T-cell (primary cell): ENCODE measurements at regions not wholly inside any gene's neighbourhood (a gene's known extent, or its start where the extent isn't known, plus 50 kb on each side); places are given as distances from the start of the nearest gene placed in this dataset.

Source experiments
- ATAC-seq, 4 experiments: fragments of 200-7000 bp in 3 of 4; fragments of 150-1000 bp in 1 of 4; cut with Tn5 transposase; replicated peaks in 1 of 4; 1 replicate in 3 of 4; 2 replicates in 1 of 4; pipeline ENCODE4 v1.10.0; 2021; ENCODE audit warnings: moderate library complexity in 3 of 4, mild to moderate bottlenecking in 2 of 4, moderate number of reproducible peaks in 1 of 4
- CTCF ChIA-PET, 2 donors: fragments of 300-600 bp; sonication (Branson Sonifier 250); formaldehyde crosslinking; loops; one replicate each; lab custom pipeline; 2022; ENCODE audit warnings: antibody characterized with exemption in 2 of 2; lab: Charles Lee
- POLR2A ChIA-PET, 2 donors: fragments of 300-600 bp; sonication (Branson Sonifier 250); formaldehyde crosslinking; loops; one replicate each; lab custom pipeline; 2022; ENCODE audit warnings: antibody characterized with exemption in 2 of 2; lab: Charles Lee
- DNase-seq, 35 experiments: peaks; one replicate each; pipeline versions ENCODE4 v3.0.0 to v3.0.0-alpha.2; 2013 to 2023
- H3K27ac ChIP-seq: one replicate; pipeline ENCODE4 v1.5.1; 2013; ENCODE audit warnings: low read length
- H3K27me3 ChIP-seq, 2 experiments: replicated peaks in 1 of 2; 1 replicate in 1 of 2; 2 replicates in 1 of 2; pipeline versions ENCODE4 v1.6.1 to v1.7.0; 2013; ENCODE audit warnings: low read length in 1 of 2, mixed read lengths in 1 of 2; ENCODE audit not compliant: control insufficient read depth in 2 of 2, insufficient read depth in 2 of 2; ENCODE audit errors: extremely low read depth in 1 of 2
- H3K36me3 ChIP-seq, 2 donors: 1 replicate in 1 of 2; 2 replicates in 1 of 2; pipeline versions ENCODE4 v1.6.1 to v1.7.0; 2013; ENCODE audit warnings: low read length in 1 of 2; ENCODE audit not compliant: control insufficient read depth in 2 of 2, insufficient read depth in 1 of 2; ENCODE audit errors: extremely low read depth in 1 of 2
- H3K4me1 ChIP-seq, 2 experiments: 1 replicate in 1 of 2; 2 replicates in 1 of 2; pipeline versions ENCODE4 v1.6.1 to v1.7.0; 2013; ENCODE audit warnings: low read length in 2 of 2, mixed read lengths in 1 of 2; ENCODE audit not compliant: insufficient read depth in 2 of 2, control insufficient read depth in 1 of 2; ENCODE audit errors: extremely low read depth in 1 of 2
- H3K4me3 ChIP-seq, 2 donors: 1 replicate in 1 of 2; 2 replicates in 1 of 2; pipeline versions ENCODE4 v1.5.1 to v1.7.0; 2013; ENCODE audit warnings: mild to moderate bottlenecking in 2 of 2, low read length in 1 of 2, moderate library complexity in 1 of 2; ENCODE audit not compliant: control insufficient read depth in 1 of 2; ENCODE audit errors: extremely low read depth in 1 of 2
- H3K9me3 ChIP-seq: 2 replicates; pipeline ENCODE4 v1.7.0; 2013
- H3K27ac Mint-ChIP-seq, 2 donors: one replicate each; pipeline ENCODE4 v1.8.0; 2020 to 2021; ENCODE audit warnings: mild to moderate bottlenecking in 2 of 2, mixed read lengths in 2 of 2
- H3K27me3 Mint-ChIP-seq, 2 donors: one replicate each; pipeline ENCODE4 v1.8.0; 2021 to 2022; ENCODE audit warnings: mixed read lengths in 2 of 2
- H3K36me3 Mint-ChIP-seq: one replicate; pipeline ENCODE4 v1.8.0; 2021; ENCODE audit warnings: mixed read lengths
- H3K4me1 Mint-ChIP-seq, 3 donors: one replicate each; pipeline ENCODE4 v1.8.0; 2020 to 2022; ENCODE audit warnings: mixed read lengths in 3 of 3, mild to moderate bottlenecking in 1 of 3
- H3K4me3 Mint-ChIP-seq, 3 donors: one replicate each; pipeline ENCODE4 v1.8.0; 2020 to 2022; ENCODE audit warnings: mild to moderate bottlenecking in 3 of 3, mixed read lengths in 3 of 3, moderate library complexity in 3 of 3
- H3K9me3 Mint-ChIP-seq, 3 donors: one replicate each; pipeline ENCODE4 v1.8.0; 2020 to 2022; ENCODE audit warnings: mixed read lengths in 3 of 3
- WGBS: methylation state at CpG from one replicate; pipeline ENCODE4 v1.1.5; 2013; ENCODE audit warnings: missing lambda C conversion rate; ENCODE audit not compliant: insufficient coverage; 5-methylcytosine and 5-hydroxymethylcytosine counted together

DNA sequence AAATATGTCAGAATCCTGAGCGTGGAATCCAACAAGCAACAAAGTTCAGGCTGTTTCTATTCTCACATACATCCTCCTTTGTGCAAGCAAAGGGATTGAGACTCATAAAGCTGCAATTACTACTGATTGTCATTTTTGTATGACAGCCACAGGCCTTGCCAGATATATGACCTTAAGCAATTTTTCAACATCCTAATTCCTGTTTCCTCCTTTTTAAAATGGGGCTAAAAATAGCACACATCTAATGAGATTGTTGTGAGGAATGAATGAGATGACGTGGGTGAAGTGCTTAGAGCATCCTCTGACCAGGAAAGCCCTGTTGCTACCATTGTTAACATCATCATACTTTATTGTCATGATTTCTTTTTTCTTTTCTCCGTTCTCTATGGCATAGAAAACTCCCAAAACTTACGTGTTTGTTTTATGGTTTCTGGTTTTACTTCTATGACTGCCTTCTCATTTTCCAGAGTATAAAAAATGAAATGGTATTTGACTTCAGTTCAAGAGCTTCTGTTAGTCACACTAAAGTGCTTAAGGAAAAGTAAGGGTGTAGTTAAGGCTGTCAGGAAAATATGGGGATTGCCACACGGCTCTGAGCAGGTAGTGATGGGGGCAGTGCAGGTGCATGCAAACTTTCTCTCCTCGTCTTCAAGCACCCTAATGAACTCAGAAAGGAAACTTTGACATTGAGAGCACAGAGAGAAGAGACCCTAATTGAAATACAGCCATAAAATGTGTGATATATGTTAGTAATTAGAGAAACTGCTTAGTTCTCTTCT is 590.6 kb upstream of the NETO1 start:
- H3K4me3 ChIP-seq: no peak overlapping the region
- H3K36me3 Mint-ChIP-seq: no peaks in the 10 kb centered on the region
- H3K27me3 ChIP-seq: no peaks in the 10 kb centered on the region
- H3K4me1 ChIP-seq: no peaks in the 10 kb centered on the region
- no peak for ATAC-seq
- no peaks in the 10 kb centered on the region for H3K9me3 ChIP-seq
- H3K27ac ChIP-seq: no peak overlapping the region
- H3K4me3 Mint-ChIP-seq: no peak overlapping the region
- no peaks in the 10 kb centered on the region for H3K27me3 Mint-ChIP-seq
- CTCF ChIA-PET: no interaction called here
- no peaks in the 10 kb centered on the region for H3K36me3 ChIP-seq
- no peak overlapping the region for H3K27ac Mint-ChIP-seq
- H3K4me1 Mint-ChIP-seq: no peaks in the 10 kb centered on the region
- H3K9me3 Mint-ChIP-seq: peaks cover 0 to 14% (median 2%) of the 10 kb centered on the region in 3 donors
- no peak for DNase-seq
- POLR2A ChIA-PET: no interaction called here
- 50% methylated on average over 1 of the region's 6 CpGs for WGBS

DNA sequence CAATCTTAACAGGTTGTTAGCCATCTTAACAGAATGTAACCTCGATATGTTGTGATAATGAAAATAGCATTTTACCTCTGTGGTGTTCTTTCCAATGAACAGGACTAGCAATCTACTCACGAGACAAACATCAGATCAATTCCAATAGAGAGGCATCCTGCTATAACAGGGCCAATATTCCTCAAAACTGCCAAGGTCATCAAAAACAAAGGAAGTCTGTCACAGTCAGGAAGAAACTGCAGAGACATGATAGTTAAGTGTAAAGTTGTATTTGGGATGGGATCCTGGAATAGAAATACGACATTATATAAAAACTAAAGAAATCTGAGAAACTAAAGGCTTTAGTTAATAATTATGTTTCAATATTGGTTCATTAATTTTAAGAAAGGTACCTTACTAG is 588.9 kb upstream of the NETO1 start:
- WGBS: no CpG with 5 or more reads among the region's 3 CpGs
- H3K4me1 ChIP-seq: no peaks in the 10 kb centered on the region
- no peak overlapping the region for H3K4me3 ChIP-seq
- Mint-ChIP-seq H3K9me3 (peaks cover 0 to 18% (median 2%) of the 10 kb centered on the region in 3 donors), H3K27me3 (no peaks in the 10 kb centered on the region), H3K36me3 (no peaks in the 10 kb centered on the region), H3K4me1 (no peaks in the 10 kb centered on the region), H3K27ac (no peak overlapping the region), H3K4me3 (no peak overlapping the region)
- ATAC-seq: no peak
- H3K27me3 ChIP-seq: no peaks in the 10 kb centered on the region
- CTCF ChIA-PET: no interaction called here
- no peak for DNase-seq
- H3K36me3 ChIP-seq: no peaks in the 10 kb centered on the region
- POLR2A ChIA-PET: no interaction called here
- no peaks in the 10 kb centered on the region for H3K9me3 ChIP-seq
- H3K27ac ChIP-seq: no peak overlapping the region

DNA sequence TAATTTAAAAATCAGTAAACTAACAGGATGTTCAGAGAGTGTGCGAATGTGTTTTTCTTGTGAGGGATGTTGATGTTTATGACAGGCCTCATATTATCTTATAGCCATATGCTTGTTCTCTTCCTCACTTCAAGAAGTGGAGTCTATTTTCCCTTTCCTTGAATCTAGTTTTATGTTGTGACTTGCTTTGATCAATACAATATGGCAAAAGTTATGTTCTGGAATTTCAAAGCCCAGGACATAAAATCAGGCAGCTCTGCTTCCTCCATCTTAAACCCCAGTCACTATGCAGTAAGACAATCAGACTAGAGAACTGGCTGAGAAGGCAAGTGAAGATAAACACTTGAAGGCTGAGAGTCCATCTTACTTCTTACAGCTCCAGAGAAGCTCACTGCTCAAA is 585.1 kb upstream of the NETO1 start:
- WGBS: no CpG with 5 or more reads among the region's 1 CpG
- Mint-ChIP-seq H3K36me3 (no peaks in the 10 kb centered on the region), H3K4me1 (no peaks in the 10 kb centered on the region), H3K9me3 (peaks cover 6 to 17% (median 8%) of the 10 kb centered on the region in 3 donors), H3K4me3 (no peak overlapping the region), H3K27ac (no peak overlapping the region), H3K27me3 (no peaks in the 10 kb centered on the region)
- CTCF ChIA-PET: no interaction called here
- Histone ChIP-seq H3K27ac (no peak overlapping the region), H3K27me3 (no peaks in the 10 kb centered on the region), H3K4me3 (no peak overlapping the region), H3K9me3 (no peaks in the 10 kb centered on the region), H3K36me3 (no peaks in the 10 kb centered on the region), H3K4me1 (no peaks in the 10 kb centered on the region)
- POLR2A ChIA-PET: no interaction called here
- ATAC-seq (no peak), DNase-seq (no peak)

DNA sequence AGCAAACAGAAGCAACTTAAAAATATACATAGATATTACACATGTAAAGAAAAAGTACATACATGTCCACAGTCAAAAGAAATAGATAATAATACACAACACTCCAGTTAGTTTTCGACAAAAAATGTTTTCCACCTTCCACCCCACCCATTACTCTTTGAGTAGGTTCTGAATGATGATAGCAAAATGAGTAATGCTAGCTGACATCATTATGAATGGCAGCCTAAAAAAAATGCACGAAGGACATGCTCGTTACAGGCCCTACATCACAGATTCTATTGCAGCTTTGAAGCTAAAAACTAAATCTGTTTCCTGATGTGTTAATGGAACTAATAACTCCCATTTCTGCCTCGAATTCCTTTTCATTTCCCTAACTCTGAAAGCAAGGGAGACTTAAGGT is 578.7 kb upstream of the NETO1 start:
- Mint-ChIP-seq H3K27ac (no peak overlapping the region), H3K4me1 (no peaks in the 10 kb centered on the region), H3K4me3 (no peak overlapping the region), H3K27me3 (no peaks in the 10 kb centered on the region), H3K36me3 (no peaks in the 10 kb centered on the region), H3K9me3 (peaks cover 6 to 12% (median 8%) of the 10 kb centered on the region in 3 donors)
- Histone ChIP-seq H3K4me3 (no peak overlapping the region), H3K4me1 (no peaks in the 10 kb centered on the region), H3K9me3 (no peaks in the 10 kb centered on the region), H3K36me3 (no peaks in the 10 kb centered on the region), H3K27me3 (no peaks in the 10 kb centered on the region), H3K27ac (no peak overlapping the region)
- ATAC-seq: no peak
- ChIA-PET POLR2A (no interaction called here), CTCF (no interaction called here)
- DNase-seq: no peak
- WGBS: no CpG with 5 or more reads among the region's 4 CpGs

- H3K36me3 Mint-ChIP-seq: no peaks in the 10 kb centered on the region
- no peak for ATAC-seq
Observed at GRCh38 chr18:73431620-73432019, 563.8 kb upstream of the NETO1 start.

DNA sequence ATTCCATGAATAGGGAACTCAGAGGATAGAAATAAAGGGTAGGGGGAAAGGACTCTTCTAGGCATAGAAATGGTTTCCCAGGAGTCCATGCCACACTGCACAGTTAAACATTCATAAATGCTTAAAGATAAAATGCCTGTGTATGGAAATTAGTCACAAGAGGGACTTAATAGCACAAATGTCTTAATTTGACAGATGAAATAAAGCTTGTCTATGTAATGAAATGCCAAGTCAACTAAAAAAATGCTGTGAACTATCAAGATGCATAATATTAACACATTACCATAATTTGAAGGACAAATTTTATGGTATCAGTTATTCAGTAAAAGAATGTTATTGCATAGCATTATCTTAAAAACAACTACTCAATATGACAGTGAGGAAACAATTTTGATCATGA is 553.2 kb upstream of the NETO1 start:
- no peaks in the 10 kb centered on the region for H3K36me3 Mint-ChIP-seq
- peaks cover 9 to 20% (median 12%) of the 10 kb centered on the region in 3 donors for H3K9me3 Mint-ChIP-seq
- no peaks in the 10 kb centered on the region for H3K27me3 Mint-ChIP-seq
- no peaks in the 10 kb centered on the region for H3K9me3 ChIP-seq
- no peak overlapping the region for H3K27ac Mint-ChIP-seq
- ATAC-seq (no peak), DNase-seq (no peak)
- H3K36me3 ChIP-seq: no peaks in the 10 kb centered on the region
- ChIA-PET POLR2A (no interaction called here), CTCF (no interaction called here)
- no peak overlapping the region for H3K4me3 Mint-ChIP-seq
- H3K27me3 ChIP-seq: no peaks in the 10 kb centered on the region
- no peaks in the 10 kb centered on the region for H3K4me1 ChIP-seq
- H3K4me1 Mint-ChIP-seq: no peaks in the 10 kb centered on the region
- H3K4me3 ChIP-seq: no peak overlapping the region
- H3K27ac ChIP-seq: no peak overlapping the region

More at GRCh38 chr18:73431620-73432019, 563.8 kb upstream of the NETO1 start:
- Mint-ChIP-seq H3K27ac (no peak overlapping the region), H3K4me1 (no peaks in the 10 kb centered on the region), H3K4me3 (no peak overlapping the region), H3K9me3 (peaks cover 3 to 11% (median 11%) of the 10 kb centered on the region in 3 donors), H3K27me3 (no peaks in the 10 kb centered on the region)
- CTCF ChIA-PET: no interaction called here
- Histone ChIP-seq H3K27me3 (no peaks in the 10 kb centered on the region), H3K4me1 (no peaks in the 10 kb centered on the region), H3K4me3 (no peak overlapping the region), H3K36me3 (no peaks in the 10 kb centered on the region), H3K27ac (no peak overlapping the region), H3K9me3 (no peaks in the 10 kb centered on the region)
- POLR2A ChIA-PET: no interaction called here
- WGBS: no CpG with 5 or more reads among the region's 1 CpG
- no peak for DNase-seq

GRCh38 chr18:73419531-73419930 is 551.7 kb upstream of the NETO1 start:
- no peak for ATAC-seq
- POLR2A ChIA-PET: no interaction called here
- Mint-ChIP-seq H3K9me3 (peaks cover 3 to 17% (median 13%) of the 10 kb centered on the region in 3 donors), H3K36me3 (no peaks in the 10 kb centered on the region), H3K4me3 (no peak overlapping the region), H3K4me1 (no peaks in the 10 kb centered on the region), H3K27me3 (no peaks in the 10 kb centered on the region), H3K27ac (no peak overlapping the region)
- CTCF ChIA-PET: no interaction called here
- H3K9me3 ChIP-seq: no peaks in the 10 kb centered on the region
- DNase-seq: no peak
- no peak overlapping the region for H3K4me3 ChIP-seq
- no peak overlapping the region for H3K27ac ChIP-seq
- no peaks in the 10 kb centered on the region for H3K27me3 ChIP-seq
- no peaks in the 10 kb centered on the region for H3K4me1 ChIP-seq
- WGBS: no CpG with 5 or more reads among the region's 4 CpGs
- no peaks in the 10 kb centered on the region for H3K36me3 ChIP-seq
